Kidney epithelial cell (primary cell): ENCODE measurements at regions not wholly inside any gene's neighbourhood (a gene's known extent, or its start where the extent isn't known, plus 50 kb on each side); places are given as distances from the start of the nearest gene placed in this dataset.
"Not testable (repeated sequence)": the region's sequence is repeated elsewhere in the genome, so short reads cannot be mapped to it uniquely, and the experiment has no call there.

Source experiments
- DNase-seq: peaks from one replicate; pipeline ENCODE4 v3.0.0-alpha.2; 2010; ENCODE audit warnings: low read depth
- H3K27me3 ChIP-seq: 2 replicates; pipeline ENCODE4 v1.6.0; 2011; ENCODE audit warnings: low read length; ENCODE audit not compliant: control insufficient read depth, insufficient read depth
- H3K36me3 ChIP-seq: 2 replicates; pipeline ENCODE4 v1.5.1; 2011; ENCODE audit warnings: low read length; ENCODE audit not compliant: control insufficient read depth, insufficient read depth
- H3K4me3 ChIP-seq: 2 replicates; pipeline ENCODE4 v1.5.1; 2011; ENCODE audit warnings: low read depth, mild to moderate bottlenecking, control low read depth, low read length
- CTCF ChIP-seq: IDR thresholded peaks from 2 replicates; pipeline ENCODE4 v1.5.1; 2011; ENCODE audit warnings: mild to moderate bottlenecking, moderate library complexity, low read length, control low read depth, inconsistent platforms; ENCODE audit not compliant: insufficient read depth, poor library complexity, severe bottlenecking

GRCh38 chr2:114293355-114293754, 149.1 kb upstream of the DPP10 start:
- DNase-seq, result no peak
- Histone ChIP-seq H3K27me3 (no peaks in the 10 kb centered on the region), H3K36me3 (no peaks in the 10 kb centered on the region), H3K4me3 (no peak overlapping the region)
- TF ChIP-seq CTCF, result no peak

GRCh38 chr2:114294741-114295140, 147.7 kb upstream of the DPP10 start:
- H3K4me3 ChIP-seq, result no peak overlapping the region
- no peak for DNase-seq
- TF ChIP-seq CTCF, result no peak
- H3K27me3 ChIP-seq, result no peaks in the 10 kb centered on the region
- no peaks in the 10 kb centered on the region for H3K36me3 ChIP-seq

GRCh38 chr2:114300351-114300750, 142.1 kb upstream of the DPP10 start:
- H3K4me3 ChIP-seq, DNase-seq, H3K27me3 ChIP-seq, H3K36me3 ChIP-seq: not testable (repeated sequence)

GRCh38 chr2:114316532-114317300, 125.7 kb upstream of the DPP10 start:
- Histone ChIP-seq H3K27me3 (no peaks in the 10 kb centered on the region), H3K36me3 (no peaks in the 10 kb centered on the region), H3K4me3 (no peak overlapping the region)
- no peak for DNase-seq
- TF ChIP-seq CTCF, result no peak

- H3K27me3 ChIP-seq, result no peaks in the 10 kb centered on the region
- TF ChIP-seq CTCF, result no peak
- no peaks in the 10 kb centered on the region for H3K36me3 ChIP-seq
- no peak overlapping the region for H3K4me3 ChIP-seq
- DNase-seq, result no peak
Measured at GRCh38 chr2:114330594-114330993, 111.8 kb upstream of the DPP10 start.

- no peak overlapping the region for H3K4me3 ChIP-seq
- TF ChIP-seq CTCF, result no peak
- DNase-seq, result no peak
- no peaks in the 10 kb centered on the region for H3K27me3 ChIP-seq
- no peaks in the 10 kb centered on the region for H3K36me3 ChIP-seq
Measured at GRCh38 chr2:114331934-114332333, 110.5 kb upstream of the DPP10 start.
